Amygdala (tissue), 56 donors: ENCODE measurements at regions not wholly inside any gene's neighbourhood (a gene's known extent, or its start where the extent isn't known, plus 50 kb on each side); places are given as distances from the start of the nearest gene placed in this dataset.
"Not testable (repeated sequence)": the region's sequence is repeated elsewhere in the genome, so short reads cannot be mapped to it uniquely, and the experiment has no call there.

Experiments
- DNase-seq, 56 donors: peaks; one replicate each; lab custom pipeline; 2025; lab: John Stamatoyannopoulos, UW

DNA sequence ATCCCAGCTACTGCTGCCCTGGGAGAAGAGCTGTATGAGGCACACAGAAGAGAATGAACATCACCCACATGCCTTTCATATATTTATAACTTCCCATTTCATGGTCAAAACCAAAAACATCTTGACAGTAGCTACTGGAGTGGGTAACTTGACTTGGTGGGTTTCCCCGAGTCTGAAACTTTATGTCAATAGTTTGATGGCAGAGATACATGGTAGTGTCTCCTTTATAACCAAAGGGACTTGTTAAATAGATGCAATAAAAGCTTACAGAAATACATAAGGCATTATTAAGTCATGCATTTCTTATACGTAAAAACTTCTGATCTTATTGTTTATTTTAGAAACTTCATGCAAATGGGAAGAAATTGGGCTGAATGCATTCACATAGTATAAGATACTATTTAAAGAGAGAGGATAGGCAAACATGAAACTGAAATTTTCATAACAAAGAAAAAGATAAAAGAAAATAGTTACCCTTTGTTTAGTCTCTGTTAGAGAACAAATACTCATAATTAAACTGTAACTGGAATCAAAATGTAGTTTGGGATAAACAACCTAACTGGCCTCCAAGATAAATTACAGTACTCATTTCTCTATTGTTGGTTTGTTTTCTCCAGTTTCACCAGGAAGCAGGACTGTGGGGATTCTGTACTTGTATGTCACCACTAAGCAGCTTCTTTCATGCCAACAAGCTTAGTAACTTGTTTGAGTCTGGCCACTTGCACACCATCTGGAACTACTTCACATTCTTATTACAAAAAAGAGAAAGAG lies 459.3 kb upstream of the MEF2C start:
- no peak for DNase-seq

DNA sequence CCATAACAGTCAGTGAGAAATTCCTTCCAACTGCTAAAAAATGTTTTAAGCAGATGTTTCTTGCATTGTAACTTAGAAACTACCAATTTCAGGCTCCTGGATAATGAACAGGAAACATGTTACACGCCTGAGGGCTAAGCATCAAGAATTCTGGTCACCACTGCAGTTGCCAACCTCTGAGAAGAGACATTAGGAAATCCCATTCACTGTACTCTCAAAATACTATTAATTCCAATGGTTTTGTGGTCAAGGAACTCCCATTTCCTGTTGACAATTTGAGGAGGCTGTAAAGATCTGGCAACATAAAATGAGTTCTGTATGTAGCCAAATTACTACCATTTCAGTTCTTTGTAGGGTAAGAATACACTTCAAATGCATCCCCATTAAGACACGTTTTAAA lies 456.0 kb upstream of the MEF2C start:
- DNase-seq: no peak

DNA sequence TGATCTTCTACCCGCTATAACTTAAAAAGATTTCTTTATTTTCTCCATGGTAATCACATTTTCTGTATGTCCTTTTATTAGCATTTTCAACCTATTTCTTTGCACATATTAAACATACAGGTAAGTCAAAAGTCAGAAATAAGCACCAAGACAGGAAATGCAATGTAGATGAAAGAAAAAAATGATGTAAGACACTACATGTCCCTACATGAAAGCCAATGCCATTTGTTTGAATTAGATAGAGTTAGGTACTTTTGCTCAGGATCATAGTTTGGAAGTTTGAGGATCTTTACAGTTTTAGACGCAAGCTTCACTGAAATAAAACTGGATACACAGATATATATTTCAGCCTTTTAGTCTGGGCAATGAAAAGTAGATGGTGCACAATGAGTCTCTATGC lies 453.1 kb upstream of the MEF2C start:
- DNase-seq: no peak

DNA sequence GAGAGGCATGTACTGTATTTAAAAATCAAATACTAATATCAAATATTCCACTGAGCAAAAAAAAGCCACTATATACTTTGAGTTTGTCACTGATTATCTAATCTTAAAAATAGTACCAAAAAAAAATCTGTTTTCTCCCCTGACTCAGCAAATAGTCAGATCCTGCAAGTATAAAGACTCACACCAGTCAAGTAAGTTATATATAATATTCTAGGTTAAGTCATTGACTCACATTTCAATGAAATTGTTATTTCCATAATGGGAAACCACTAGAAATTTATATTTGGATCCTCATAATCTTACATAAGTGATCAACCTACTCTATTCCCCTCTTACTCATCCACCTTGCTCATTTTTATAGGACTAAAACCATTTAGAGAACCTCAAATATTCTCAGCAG lies 447.2 kb upstream of the MEF2C start:
- no peak for DNase-seq

DNA sequence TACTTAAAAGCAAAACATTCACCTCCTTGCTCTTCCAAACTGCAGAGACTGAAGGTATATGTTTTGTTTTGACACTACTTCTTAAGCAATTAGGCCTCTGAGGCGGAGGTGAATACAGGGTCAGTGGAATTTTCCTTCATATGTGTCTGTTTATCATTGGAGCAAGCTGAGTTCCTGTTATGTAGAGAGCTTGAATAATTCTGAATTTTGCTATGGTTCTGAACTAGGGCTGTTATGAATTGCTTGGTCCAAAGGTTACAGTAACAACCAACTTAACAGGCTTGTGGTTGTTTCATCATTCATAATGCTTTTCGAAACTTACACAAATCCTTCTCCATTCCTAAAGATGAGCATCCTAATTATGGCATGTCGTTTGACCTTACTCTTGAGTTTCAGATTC lies 444.6 kb upstream of the MEF2C start:
- no peak for DNase-seq

DNA sequence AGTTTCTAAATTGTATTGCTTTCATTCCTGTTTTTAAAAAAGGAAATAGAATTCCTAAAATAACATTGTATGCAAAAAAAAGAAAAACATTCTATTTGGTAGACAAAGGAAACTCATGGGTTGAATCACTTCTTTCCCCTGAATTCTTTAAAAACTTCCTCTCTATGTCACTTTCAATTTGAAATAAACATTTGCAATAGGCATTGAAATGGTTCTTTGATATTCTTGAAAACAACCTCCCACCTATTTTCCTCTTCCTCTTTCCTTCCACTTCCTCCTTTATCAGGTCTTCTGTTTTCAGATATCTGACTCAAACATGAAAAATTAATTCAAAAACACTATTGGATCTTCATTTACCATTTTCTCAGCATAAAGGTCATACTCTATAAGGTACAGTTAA lies 442.0 kb upstream of the MEF2C start:
- no peak for DNase-seq

DNA sequence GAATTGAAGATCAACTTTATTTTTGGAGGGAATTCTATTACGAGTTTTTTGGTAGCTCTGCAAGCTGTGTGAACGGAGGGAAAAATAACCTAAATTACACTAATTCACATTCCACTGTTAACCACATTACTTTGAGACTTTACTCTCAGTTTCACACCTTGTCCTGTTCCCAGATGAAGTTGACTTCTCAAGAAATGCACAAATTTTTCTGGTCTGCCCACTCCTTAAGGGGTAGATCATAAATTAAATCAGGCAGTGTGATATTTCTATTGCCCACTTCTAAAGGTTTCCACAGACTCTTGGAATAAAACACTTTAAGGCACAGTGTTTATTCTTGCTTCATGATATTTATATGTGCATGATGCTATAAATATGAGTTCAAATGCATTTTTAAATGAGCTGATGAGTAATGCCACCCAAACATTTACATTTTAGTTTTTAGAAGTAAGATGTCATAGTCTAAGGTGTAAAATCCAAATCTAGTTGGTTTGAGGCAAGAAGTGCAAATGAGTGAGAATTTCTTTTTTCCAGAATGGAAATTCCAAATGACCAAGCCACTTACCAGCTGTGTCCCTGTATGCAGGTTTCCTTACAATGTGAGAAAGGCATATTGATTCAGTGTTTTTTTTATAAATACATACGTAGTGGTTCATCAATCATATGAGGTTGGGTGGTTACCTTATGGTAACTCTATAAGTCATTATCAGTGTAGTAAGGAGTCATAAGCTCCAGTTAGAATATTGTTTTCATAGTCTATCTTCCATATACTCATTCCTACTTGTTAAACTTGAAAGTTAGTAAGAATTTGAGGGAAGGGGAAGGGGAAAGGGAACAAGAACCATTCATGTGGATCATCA lies 437.7 kb upstream of the MEF2C start:
- no peak for DNase-seq

DNA sequence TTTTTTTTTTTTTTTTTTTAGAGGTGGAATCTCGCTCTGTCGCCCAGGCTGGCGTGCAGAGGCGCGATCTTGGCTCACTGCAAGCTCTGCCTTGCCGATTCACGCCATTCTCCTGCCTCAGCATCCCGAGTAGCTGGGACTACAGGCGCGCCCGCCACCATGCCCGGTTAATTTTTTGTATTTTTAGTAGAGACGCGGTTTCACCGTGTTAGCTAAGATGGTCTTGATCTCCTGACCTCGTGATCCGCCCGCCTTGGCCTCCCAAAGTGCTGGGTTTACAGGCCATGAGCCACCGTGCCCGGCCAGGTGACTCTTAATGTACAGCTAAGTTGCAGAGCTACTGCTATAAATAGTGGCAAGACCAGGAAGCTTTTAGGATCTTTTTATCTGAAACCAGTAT lies 434.9 kb upstream of the MEF2C start:
- not testable (repeated sequence) for DNase-seq

DNA sequence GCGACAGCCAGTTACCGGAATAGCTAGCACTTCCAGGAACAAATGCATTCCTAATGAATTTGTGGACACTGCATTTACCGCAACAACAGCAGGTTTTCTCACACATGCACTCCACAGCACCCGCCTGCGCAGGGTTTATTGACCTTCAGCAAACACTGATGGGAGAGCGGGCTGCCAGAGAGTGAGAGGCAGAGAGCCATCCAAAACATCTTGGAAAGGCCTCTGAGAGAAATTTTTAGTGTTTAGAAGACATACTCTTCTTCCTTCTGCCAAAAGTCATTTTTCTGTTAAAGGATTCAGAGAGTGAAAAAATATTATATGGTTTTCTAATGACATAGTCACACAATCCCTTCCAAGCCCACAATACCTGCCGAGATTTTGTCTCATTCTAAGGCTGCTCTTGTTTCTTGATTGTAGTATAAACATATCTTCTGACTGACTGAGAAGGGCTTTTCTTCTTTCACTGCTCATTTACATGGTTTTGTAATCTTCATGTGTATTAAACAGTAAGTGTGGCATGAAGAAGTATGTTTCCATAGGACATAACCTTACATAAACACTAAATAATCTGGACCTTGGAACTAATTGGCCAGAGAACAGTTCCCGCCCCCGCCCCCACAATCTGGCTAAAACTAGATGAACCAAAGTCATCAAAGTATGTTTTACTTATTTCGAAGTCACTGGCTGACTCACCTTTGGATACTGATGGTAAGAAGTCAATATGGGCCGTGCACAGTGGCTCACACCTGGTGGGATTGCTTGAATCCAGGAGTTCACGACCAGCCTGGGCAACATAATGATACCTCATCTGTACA lies 432.5 kb upstream of the MEF2C start:
- no peak for DNase-seq

DNA sequence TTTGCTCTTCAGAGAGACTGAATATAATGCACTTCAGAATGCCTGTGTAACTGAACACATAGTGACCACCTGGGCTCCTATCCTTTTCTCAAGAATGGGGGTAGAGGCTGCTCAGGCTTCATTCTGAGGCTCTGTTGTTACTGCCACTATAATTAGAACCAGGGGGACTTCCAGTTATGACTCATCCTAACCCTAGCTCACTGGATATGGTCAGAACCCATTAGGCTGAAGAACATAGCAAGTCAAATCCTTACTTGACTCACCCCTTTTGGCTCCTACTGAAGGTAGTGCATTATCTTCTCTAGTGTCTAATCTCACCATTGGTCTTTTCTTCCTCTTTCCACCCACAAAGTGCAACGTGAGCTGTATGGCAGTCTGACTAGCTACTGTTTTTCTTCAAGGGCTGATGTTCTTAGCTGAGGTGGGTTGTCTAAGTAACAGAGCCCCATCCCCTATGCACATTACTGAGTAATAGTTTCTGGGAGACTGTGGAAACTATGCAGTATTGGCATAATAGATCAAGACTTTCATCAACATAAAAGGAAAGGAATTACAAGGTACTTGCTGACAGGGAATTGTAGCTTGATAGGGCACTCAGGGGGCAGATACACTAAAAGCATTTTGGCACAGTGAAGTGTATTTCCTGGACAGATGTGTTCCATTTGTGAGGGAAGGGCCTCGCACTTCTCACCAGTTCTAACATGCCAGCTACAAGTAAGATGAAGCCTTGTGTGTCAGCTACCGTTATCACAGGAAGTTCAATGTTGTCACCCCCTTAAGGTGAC lies 431.0 kb upstream of the MEF2C start:
- DNase-seq: no peak

DNA sequence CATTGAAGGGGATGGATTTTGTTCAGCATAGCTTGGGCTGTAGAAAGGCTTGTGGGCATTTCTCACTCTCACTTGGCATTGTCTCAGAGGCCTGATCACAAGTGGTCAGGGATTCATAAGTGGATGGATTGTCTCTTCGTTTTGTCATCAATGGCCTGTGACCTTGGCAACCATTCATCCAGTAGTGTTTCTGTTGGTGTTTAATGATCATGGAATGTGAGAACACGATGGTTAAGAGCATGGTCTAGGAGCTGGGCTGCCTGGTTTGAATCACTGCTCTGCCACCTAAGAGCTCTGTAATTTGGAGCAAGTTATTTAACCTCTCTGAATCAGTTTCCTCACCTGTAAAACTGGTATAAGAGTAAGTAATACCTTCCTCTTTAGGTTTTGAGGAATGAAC lies 430.1 kb upstream of the MEF2C start:
- DNase-seq: no peak

DNA sequence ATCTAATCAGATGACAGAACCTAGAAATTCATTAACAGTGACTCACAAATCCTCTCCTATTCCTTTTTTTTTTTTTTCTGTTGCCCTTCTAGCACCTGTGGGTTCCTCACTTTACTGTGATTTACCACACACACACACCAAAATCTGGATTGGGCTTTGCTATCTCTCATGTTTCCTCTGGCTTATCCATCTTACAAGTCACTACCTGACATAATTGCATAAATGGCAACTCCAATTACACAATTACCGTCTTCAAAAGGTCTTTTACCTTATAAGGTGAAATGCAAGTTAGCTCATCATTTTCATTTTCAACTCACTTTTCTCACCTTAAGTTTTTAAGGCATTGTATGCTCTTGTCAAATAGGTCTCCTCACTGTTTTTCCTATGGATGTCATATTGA lies 426.3 kb upstream of the MEF2C start:
- no peak for DNase-seq

DNA sequence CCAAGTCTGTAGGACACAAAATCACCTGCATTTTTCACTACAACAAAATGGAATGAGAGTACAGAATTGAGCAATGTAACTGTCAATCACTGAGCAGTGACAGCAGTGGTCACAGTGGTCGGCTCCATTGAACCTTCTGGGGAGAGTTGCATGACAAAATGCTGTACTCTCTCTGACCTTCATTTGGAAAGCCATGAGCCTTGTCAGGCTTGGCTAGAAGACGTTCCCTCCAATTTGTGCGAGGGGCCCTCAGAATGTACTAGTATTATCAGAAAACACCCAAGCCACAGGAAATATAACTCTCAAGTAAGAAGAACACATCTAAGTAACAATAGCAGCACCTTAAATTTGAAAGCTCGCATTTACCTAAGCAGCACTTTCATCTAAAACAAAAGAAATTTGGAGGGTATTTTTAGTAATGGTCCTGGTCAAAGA lies 425.6 kb upstream of the MEF2C start:
- no peak for DNase-seq

DNA sequence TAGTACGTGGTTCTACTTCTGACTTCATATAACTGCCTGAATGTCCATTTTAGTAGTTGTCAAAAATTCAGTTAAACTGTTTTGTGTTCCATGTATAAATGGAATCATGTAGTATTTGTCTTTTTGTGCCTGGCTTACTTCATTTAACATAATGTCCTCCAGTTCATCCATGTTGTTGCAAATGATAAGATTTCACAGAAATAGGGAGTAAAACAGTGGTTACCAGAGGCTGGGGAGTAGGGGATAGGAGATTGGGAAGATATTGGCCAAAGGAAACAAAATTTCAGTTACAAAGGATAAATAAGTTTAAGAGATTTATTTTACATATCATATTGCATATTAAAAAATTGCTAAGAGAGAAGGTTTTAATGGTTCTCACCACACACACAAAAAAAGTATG lies 425.0 kb upstream of the MEF2C start:
- DNase-seq: no peak

DNA sequence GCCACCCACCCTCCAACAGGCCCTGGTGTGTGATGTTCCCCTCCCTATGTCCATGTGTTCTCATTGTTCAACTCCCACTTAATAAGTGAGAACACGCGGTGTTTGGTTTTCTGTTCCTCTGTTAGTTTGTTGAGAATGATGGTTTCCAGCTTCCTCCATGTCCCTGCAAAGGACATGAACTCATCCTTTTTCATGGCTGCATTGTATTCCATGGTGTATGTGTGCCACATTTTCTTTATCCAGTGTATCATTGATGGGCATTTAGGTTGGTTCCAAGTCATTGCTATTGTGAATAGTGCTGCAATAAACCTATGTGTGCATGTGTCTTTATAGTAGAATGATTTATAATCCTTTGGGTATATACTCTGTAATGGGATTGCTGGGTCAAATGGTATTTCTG lies 424.2 kb upstream of the MEF2C start:
- not testable (repeated sequence) for DNase-seq

DNA sequence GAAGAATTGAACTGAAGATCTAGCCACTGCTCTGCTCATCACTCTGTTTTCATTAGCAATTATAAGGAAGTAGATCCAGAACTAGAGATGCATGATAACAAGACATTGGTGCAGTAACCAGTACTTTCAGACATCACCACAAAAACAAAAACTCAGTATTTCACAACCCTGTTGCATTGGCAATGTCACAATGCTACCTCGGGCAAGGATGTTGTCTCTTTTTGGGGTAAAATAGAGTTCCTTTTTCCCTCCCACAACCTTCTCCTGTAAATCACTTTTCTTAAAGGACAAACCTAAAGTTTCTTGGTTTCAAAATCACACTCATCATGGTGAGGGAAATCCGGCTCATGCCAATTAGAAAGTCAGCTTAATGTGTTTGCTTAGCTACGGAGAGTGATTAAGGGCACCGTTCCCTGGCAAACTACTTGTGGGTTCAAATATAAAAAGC lies 420.1 kb upstream of the MEF2C start:
- DNase-seq: no peak

DNA sequence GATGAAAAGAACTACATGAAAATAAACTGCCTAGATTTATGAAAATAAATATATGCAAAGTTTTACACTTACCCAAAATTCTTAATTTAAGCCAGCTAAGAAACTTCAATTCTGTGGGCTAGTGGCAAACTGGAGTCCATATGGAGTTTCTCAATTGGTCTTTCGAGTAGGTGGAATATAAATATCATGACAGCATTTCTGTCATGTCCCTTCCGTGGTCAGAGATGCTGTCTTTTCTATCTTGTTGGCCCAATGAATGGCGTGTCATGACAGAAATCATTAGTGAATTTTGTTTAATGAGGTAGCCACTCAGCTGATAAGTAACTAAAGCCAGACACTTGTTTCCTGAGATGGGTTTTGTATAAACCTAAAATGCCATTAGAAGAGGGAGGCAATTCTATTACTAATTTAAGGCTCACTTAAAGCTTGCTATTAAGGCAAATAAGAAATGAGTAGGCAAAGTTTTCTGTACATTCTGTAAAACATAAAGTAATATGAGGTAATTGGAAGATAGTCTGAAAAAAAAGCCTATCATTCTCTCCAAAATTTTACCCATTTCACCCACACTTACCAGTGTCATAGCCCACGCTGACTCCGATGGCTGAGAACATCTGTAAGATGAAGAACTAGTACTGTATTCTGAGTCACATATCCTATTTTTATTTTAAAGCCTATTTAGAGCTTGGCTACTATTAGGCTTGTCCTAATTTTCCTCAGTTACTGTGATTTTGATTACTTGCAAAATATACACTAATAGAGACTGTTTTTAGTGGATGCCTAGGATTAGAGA lies 419.3 kb upstream of the MEF2C start:
- peak in 2 of 56 donors; percentile 0 to 3 for DNase-seq

DNA sequence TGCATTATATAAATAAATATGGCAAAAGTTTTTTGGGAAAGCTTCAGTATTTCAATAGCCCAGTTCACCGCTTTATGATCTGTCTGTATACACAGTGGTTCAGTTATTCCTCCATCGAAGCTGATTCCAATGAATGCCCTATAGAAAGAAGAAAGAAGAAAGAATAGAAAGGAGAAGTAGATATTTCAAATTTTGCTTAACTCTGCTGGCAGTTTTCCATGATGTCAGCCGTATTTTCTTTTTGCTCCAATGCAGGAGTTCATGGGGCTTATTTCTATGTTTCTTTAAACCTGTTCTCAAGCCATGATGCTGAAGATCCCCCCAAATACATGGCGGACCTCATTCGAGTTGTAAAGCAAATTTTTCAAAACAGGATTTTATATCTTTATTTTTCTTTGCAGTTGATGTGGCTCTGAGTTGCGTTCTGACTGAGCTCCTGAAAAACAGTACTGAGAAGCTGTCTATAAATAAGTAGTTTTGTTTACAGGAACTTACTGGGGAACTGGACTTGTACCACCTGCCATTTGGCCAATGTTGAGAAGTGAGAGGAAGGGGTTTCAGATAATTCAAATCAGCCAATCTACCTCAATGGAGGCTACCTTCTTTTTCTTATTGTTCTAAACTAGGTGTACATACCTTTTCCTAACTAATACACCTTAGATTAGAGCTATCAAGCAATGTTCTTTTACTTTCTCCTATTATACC lies 418.5 kb upstream of the MEF2C start:
- DNase-seq: no peak
